Progenitor cell of endocrine pancreas (in vitro differentiated cells): ENCODE measurements at regions not wholly inside any gene's neighbourhood (a gene's known extent, or its start where the extent isn't known, plus 50 kb on each side); places are given as distances from the start of the nearest gene placed in this dataset.

Experiments used
- DNase-seq: peaks from one replicate; pipeline ENCODE4 v3.0.0; 2021; ENCODE audit warnings: low spot score; ENCODE audit not compliant: unreplicated experiment
- H3K27ac Mint-ChIP-seq: 2 replicates; pipeline ENCODE4 v1.8.0; 2021; ENCODE audit warnings: mild to moderate bottlenecking, moderate library complexity, mixed read lengths
- H3K27me3 Mint-ChIP-seq: 2 replicates; pipeline ENCODE4 v1.8.0; 2021; ENCODE audit warnings: mixed read lengths
- H3K36me3 Mint-ChIP-seq: 2 replicates; pipeline ENCODE4 v1.8.0; 2022; ENCODE audit warnings: mixed read lengths; ENCODE audit not compliant: insufficient read depth
- H3K4me1 Mint-ChIP-seq: 2 replicates; pipeline ENCODE4 v1.8.0; 2021; ENCODE audit warnings: low read depth, mixed read lengths
- H3K4me3 Mint-ChIP-seq: 2 replicates; pipeline ENCODE4 v1.8.0; 2021; ENCODE audit warnings: low read depth, mild to moderate bottlenecking, moderate library complexity, mixed read lengths
- H3K9me3 Mint-ChIP-seq: 2 replicates; pipeline ENCODE4 v1.8.0; 2021; ENCODE audit warnings: low read depth, mixed read lengths
- CTCF ChIP-seq: fragments of 200-600 bp; sonication (generic); IDR thresholded peaks from one replicate; pipeline ENCODE4 v1.5.0; 2021; ENCODE audit warnings: antibody characterized with exemption, mild to moderate bottlenecking; ENCODE audit not compliant: unreplicated experiment

- H3K27me3 Mint-ChIP-seq, result no peaks in the 10 kb centered on the region
- no peaks in the 10 kb centered on the region for H3K36me3 Mint-ChIP-seq
- no peak for DNase-seq
- H3K4me3 Mint-ChIP-seq, result no peak overlapping the region
- H3K27ac Mint-ChIP-seq, result no peak overlapping the region
- TF ChIP-seq CTCF, result no peak
- H3K4me1 Mint-ChIP-seq, result no peaks in the 10 kb centered on the region
- H3K9me3 Mint-ChIP-seq, result peaks cover 3% of the 10 kb centered on the region
Measured at GRCh38 chr6:95905132-95905531, 110.6 kb upstream of the FUT9 start.

- no peak overlapping the region for H3K4me3 Mint-ChIP-seq
- no peak for DNase-seq
- H3K36me3 Mint-ChIP-seq, result no peaks in the 10 kb centered on the region
- no peak for TF ChIP-seq CTCF
- H3K4me1 Mint-ChIP-seq, result peaks cover 2% of the 10 kb centered on the region
- H3K27me3 Mint-ChIP-seq, result no peaks in the 10 kb centered on the region
- H3K27ac Mint-ChIP-seq, result no peak overlapping the region
- no peaks in the 10 kb centered on the region for H3K9me3 Mint-ChIP-seq
Measured at GRCh38 chr6:95917034-95917433, 98.7 kb upstream of the FUT9 start.

- DNase-seq, result no peak
- H3K4me3 Mint-ChIP-seq, result no peak overlapping the region
- no peaks in the 10 kb centered on the region for H3K36me3 Mint-ChIP-seq
- H3K4me1 Mint-ChIP-seq, result no peaks in the 10 kb centered on the region
- H3K9me3 Mint-ChIP-seq, result no peaks in the 10 kb centered on the region
- TF ChIP-seq CTCF, result peak; percentile 42
- no peak overlapping the region for H3K27ac Mint-ChIP-seq
- H3K27me3 Mint-ChIP-seq, result no peaks in the 10 kb centered on the region
Measured at GRCh38 chr6:95923518-95923917, 92.3 kb upstream of the FUT9 start.

- no peaks in the 10 kb centered on the region for H3K27me3 Mint-ChIP-seq
- TF ChIP-seq CTCF, result no peak
- no peak for DNase-seq
- no peaks in the 10 kb centered on the region for H3K36me3 Mint-ChIP-seq
- no peak overlapping the region for H3K27ac Mint-ChIP-seq
- no peak overlapping the region for H3K4me3 Mint-ChIP-seq
- no peaks in the 10 kb centered on the region for H3K4me1 Mint-ChIP-seq
- no peaks in the 10 kb centered on the region for H3K9me3 Mint-ChIP-seq
Measured at GRCh38 chr6:95935736-95936135, 80.0 kb upstream of the FUT9 start.

- no peaks in the 10 kb centered on the region for H3K9me3 Mint-ChIP-seq
- peaks cover 6% of the 10 kb centered on the region for H3K4me1 Mint-ChIP-seq
- H3K36me3 Mint-ChIP-seq, result no peaks in the 10 kb centered on the region
Measured at GRCh38 chr6:95946906-95947305, 68.9 kb upstream of the FUT9 start.

More at GRCh38 chr6:95946906-95947305, 68.9 kb upstream of the FUT9 start:
- DNase-seq, result no peak
- Mint-ChIP-seq H3K27ac (no peak overlapping the region), H3K27me3 (no peaks in the 10 kb centered on the region), H3K4me3 (no peak overlapping the region)
- TF ChIP-seq CTCF, result no peak
